Glutamatergic neuron (in vitro differentiated cells): ENCODE measurements at regions not wholly inside any gene's neighbourhood (a gene's known extent, or its start where the extent isn't known, plus 50 kb on each side); places are given as distances from the start of the nearest gene placed in this dataset.

Experiments
- DNase-seq: peaks from one replicate; pipeline ENCODE4 v3.0.0; 2022
- H3K27ac Mint-ChIP-seq: one replicate; pipeline ENCODE4 v1.8.0; 2020; ENCODE audit warnings: mild to moderate bottlenecking, mixed read lengths, inconsistent platforms; ENCODE audit not compliant: unreplicated experiment
- H3K27me3 Mint-ChIP-seq: one replicate; pipeline ENCODE4 v1.8.0; 2020; ENCODE audit warnings: mild to moderate bottlenecking, moderate library complexity, mixed read lengths, inconsistent platforms; ENCODE audit not compliant: unreplicated experiment
- H3K36me3 Mint-ChIP-seq: one replicate; pipeline ENCODE4 v1.8.0; 2020; ENCODE audit warnings: mild to moderate bottlenecking, mixed read lengths, inconsistent platforms; ENCODE audit not compliant: unreplicated experiment
- H3K4me1 Mint-ChIP-seq: one replicate; pipeline ENCODE4 v1.8.0; 2020; ENCODE audit warnings: mild to moderate bottlenecking, low read depth, mixed read lengths, inconsistent platforms; ENCODE audit not compliant: unreplicated experiment
- H3K4me3 Mint-ChIP-seq: one replicate; pipeline ENCODE4 v1.8.0; 2020; ENCODE audit warnings: mild to moderate bottlenecking, mixed read lengths, inconsistent platforms; ENCODE audit not compliant: unreplicated experiment
- H3K9me3 Mint-ChIP-seq: one replicate; pipeline ENCODE4 v1.8.0; 2020; ENCODE audit warnings: mild to moderate bottlenecking, moderate library complexity, mixed read lengths, inconsistent platforms; ENCODE audit not compliant: unreplicated experiment
- TF ChIP-seq, protein P1 (sequence below): fragments of 200-600 bp; sonication (generic); IDR thresholded peaks from one replicate; pipeline ENCODE4 v1.5.0; 2021; ENCODE audit not compliant: partially characterized antibody, unreplicated experiment

DNA sequence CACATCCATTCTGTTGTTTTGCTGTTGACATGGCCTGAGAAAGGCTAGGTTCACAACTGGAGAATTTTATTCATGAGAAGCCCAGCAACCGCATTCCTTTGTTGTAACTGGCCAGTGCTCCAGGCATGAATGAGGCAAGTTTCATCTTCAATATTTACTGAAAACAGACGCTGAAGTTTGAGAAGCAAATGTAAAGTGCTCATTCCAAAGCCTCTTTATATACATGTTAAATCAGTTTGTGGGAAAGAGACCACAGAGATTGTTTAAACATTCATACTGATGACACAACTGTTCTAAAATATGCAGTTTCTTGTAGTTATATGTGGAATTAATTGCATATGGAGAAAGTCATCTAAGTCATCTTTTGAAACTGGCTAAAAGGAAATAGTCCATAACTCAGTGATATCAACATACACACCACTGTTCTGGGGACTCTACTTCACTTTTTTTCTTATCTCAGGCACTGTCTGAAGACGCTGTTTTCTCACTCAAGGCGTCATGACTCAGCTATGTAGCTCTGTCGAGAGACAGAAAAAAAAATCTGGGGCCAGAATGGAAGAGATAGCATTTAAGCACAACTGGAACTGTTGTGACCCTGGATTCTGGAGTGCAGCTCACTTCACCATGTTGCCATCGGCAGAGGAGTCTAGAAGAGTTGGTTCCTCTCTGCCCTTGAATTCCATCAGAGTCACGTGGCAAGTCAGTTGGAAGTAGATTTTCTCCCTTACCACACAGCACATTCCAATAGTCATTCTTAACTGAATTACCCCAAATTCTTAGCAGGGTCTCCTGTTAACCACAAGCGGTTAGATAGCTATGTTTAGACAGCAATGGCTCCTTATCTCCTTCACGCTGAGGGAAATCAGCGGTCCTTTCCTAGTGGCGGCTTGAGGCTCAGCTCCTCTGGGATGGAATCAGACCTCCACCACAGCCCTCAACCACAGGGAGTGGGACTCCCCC is 258.4 kb upstream of the HMGA2 start:
- Mint-ChIP-seq H3K4me3 (no peak overlapping the region), H3K27ac (no peak overlapping the region)

DNA sequence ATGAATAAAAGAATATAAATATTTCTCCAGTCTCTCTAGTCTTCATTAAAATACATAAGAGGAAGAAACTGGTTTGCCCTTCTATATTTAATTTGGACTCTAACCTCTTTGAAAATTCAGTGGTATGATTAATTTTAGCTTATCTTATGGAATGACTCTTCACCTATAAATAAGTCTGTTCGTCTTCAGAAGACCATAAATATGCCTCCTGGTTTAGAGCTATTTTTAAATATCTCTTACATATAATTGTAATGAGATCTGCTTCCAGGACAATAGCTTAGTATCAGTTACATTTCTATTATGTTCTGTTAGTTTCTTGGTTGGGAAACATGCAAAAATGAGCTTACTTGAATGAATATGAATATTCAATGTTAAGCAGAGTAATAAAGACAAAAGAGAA is 257.5 kb upstream of the HMGA2 start:
- TF ChIP-seq, protein P1, sequence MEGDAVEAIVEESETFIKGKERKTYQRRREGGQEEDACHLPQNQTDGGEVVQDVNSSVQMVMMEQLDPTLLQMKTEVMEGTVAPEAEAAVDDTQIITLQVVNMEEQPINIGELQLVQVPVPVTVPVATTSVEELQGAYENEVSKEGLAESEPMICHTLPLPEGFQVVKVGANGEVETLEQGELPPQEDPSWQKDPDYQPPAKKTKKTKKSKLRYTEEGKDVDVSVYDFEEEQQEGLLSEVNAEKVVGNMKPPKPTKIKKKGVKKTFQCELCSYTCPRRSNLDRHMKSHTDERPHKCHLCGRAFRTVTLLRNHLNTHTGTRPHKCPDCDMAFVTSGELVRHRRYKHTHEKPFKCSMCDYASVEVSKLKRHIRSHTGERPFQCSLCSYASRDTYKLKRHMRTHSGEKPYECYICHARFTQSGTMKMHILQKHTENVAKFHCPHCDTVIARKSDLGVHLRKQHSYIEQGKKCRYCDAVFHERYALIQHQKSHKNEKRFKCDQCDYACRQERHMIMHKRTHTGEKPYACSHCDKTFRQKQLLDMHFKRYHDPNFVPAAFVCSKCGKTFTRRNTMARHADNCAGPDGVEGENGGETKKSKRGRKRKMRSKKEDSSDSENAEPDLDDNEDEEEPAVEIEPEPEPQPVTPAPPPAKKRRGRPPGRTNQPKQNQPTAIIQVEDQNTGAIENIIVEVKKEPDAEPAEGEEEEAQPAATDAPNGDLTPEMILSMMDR, result no peak
- H3K4me3 Mint-ChIP-seq, result no peak overlapping the region
- no peaks in the 10 kb centered on the region for H3K36me3 Mint-ChIP-seq
- no peak overlapping the region for H3K27ac Mint-ChIP-seq
- no peaks in the 10 kb centered on the region for H3K27me3 Mint-ChIP-seq
- no peak for DNase-seq
- no peaks in the 10 kb centered on the region for H3K9me3 Mint-ChIP-seq
- H3K4me1 Mint-ChIP-seq, result no peaks in the 10 kb centered on the region

More for the DNA sequence above, 258.4 kb upstream of the HMGA2 start:
- DNase-seq, result no peak
- Mint-ChIP-seq H3K27me3 (no peaks in the 10 kb centered on the region), H3K9me3 (no peaks in the 10 kb centered on the region), H3K4me1 (no peaks in the 10 kb centered on the region), H3K36me3 (no peaks in the 10 kb centered on the region)
- TF ChIP-seq, protein P1, result no peak

DNA sequence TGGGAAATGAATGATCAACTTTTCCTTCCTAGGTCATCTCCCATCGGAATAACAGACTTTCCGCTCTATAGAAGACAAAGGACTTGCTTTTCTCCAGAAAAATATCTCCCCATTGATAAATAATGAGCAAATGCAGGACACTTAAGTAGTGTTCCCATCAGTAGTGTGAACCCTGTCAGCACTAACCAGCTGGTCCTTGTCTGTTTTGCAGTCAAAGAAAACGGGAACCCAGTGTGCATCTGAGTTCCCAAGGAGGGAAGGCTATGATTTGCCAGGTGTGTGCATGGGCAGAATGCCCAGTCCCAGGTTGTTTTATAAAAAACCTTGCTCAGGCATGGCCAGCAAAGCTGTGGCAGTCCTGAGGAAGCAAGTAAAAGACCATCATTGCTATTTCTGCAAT is 256.5 kb upstream of the HMGA2 start:
- H3K36me3 Mint-ChIP-seq, result no peaks in the 10 kb centered on the region
- TF ChIP-seq, protein P1, result no peak
- no peaks in the 10 kb centered on the region for H3K27me3 Mint-ChIP-seq
- H3K4me1 Mint-ChIP-seq, result no peaks in the 10 kb centered on the region
- no peak for DNase-seq
- no peaks in the 10 kb centered on the region for H3K9me3 Mint-ChIP-seq
- no peak overlapping the region for H3K27ac Mint-ChIP-seq
- H3K4me3 Mint-ChIP-seq, result no peak overlapping the region

DNA sequence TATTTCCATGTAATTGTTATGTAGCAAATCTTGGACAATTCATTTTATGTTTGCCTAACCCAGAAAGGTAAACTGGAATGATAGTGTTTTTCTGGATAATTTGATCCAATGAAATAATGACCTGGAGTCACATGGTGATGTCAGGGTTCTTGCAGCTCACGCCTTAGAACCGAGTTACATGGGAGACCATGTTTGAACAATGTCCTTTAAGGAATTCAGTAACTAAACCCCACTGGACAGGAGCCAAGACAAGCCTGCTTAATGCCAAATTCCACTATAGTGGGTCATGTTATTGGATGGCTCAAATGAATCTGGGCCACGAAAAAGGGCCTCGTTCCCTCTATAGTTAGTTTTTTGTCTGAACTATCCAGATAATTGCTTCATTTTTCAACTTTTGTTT is 255.8 kb upstream of the HMGA2 start:
- H3K4me1 Mint-ChIP-seq, result no peaks in the 10 kb centered on the region
- no peak overlapping the region for H3K4me3 Mint-ChIP-seq
- H3K36me3 Mint-ChIP-seq, result peaks cover 5% of the 10 kb centered on the region
- H3K27ac Mint-ChIP-seq, result no peak overlapping the region
- H3K27me3 Mint-ChIP-seq, result no peaks in the 10 kb centered on the region
- H3K9me3 Mint-ChIP-seq, result no peaks in the 10 kb centered on the region
- DNase-seq, result no peak
- TF ChIP-seq, protein P1, result no peak

DNA sequence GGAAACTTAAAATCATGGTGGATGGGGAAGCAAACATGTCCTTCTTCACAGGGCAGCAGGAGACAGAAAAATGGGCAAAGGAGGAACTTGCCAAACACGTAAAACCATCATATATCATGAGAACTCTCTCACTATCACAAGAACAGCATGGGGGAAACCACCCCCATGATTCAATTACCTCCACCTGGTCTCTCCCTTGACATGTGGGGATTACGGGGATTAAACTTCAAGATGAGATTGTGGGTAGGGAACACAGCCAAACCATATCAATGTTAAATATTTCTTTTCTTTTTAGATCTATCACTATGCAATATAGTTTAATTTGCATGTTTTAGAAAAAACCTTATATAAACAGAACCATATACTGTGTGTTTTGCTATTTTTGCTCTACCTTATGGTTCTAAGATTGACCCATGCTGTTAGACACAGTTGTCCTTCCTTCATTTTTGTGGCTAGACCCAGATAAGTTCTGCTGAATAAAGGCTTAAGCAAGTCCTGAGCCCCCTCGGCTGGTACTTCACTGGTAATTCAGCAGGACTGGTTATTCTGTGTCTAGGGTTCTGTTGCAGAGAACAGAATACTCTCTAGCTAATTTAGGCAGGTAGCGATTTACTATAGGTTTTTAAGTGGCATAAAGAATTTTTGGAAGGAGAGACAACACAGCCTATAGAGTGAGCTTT is 253.7 kb upstream of the HMGA2 start:
- H3K4me3 Mint-ChIP-seq, result no peak overlapping the region
- no peaks in the 10 kb centered on the region for H3K9me3 Mint-ChIP-seq
- no peak for DNase-seq
- H3K27ac Mint-ChIP-seq, result no peak overlapping the region
- TF ChIP-seq, protein P1, result no peak
- H3K27me3 Mint-ChIP-seq, result no peaks in the 10 kb centered on the region
- peaks cover 16% of the 10 kb centered on the region for H3K36me3 Mint-ChIP-seq
- H3K4me1 Mint-ChIP-seq, result no peaks in the 10 kb centered on the region
